BLaER1 (cell line): ENCODE measurements at regions not wholly inside any gene's neighbourhood (a gene's known extent, or its start where the extent isn't known, plus 50 kb on each side); places are given as distances from the start of the nearest gene placed in this dataset.
"Not testable (repeated sequence)": the region's sequence is repeated elsewhere in the genome, so short reads cannot be mapped to it uniquely, and the experiment has no call there.

Experiments used
- H3K27ac ChIP-seq: shearing (Covaris generic); formaldehyde crosslinking; 2 replicates; pipeline ENCODE4 v1.8.1; 2022
- H3K27me3 ChIP-seq: shearing (Covaris generic); formaldehyde crosslinking; 2 replicates; pipeline ENCODE4 v1.8.1; 2022
- H3K36me3 ChIP-seq: shearing (Covaris generic); formaldehyde crosslinking; 2 replicates; pipeline ENCODE4 v1.8.1; 2022
- H3K4me1 ChIP-seq: shearing (Covaris generic); formaldehyde crosslinking; 2 replicates; pipeline ENCODE4 v1.8.1; 2022
- H3K4me2 ChIP-seq: shearing (Covaris generic); formaldehyde crosslinking; 2 replicates; pipeline ENCODE4 v1.8.1; 2022
- H3K4me3 ChIP-seq: shearing (Covaris generic); formaldehyde crosslinking; 2 replicates; pipeline ENCODE4 v1.8.1; 2022
- H3K9ac ChIP-seq: shearing (Covaris generic); formaldehyde crosslinking; 2 replicates; pipeline ENCODE4 v1.8.1; 2022
- H3K9me3 ChIP-seq: shearing (Covaris generic); formaldehyde crosslinking; 2 replicates; pipeline ENCODE4 v1.8.1; 2022
- H4K20me1 ChIP-seq: shearing (Covaris generic); formaldehyde crosslinking; 2 replicates; pipeline ENCODE4 v1.8.1; 2022

DNA sequence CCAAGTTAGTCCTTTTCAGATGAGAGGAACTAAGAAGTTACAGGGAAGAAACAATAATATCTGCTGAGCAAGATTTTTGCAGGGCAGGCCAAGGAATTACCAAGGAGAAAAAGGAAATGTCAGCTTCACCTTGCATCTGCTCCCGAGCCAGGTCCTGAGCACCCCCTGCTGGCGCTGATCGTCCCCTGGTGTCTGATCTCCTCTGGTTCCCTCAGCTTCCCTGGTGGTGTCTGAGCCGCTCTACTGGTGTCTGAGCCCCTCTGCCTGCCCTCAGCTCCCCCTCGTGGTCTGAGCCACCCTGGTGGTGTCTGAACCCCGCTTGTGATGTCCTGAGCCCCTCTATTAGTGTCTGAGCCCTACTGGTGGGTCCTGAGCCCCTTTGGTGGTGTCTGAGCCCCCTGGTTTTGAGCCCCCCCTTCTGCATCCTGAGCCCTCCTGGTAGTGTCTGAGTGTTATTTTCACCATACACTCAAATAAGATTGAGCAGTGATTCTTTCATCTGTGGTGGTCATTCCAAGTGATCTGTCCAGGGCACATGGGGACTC, 196.6 kb upstream of the POTEB2 start:
- H3K4me2 ChIP-seq, H4K20me1 ChIP-seq, H3K4me3 ChIP-seq, H3K4me1 ChIP-seq, H3K27ac ChIP-seq, H3K9ac ChIP-seq, H3K9me3 ChIP-seq, H3K36me3 ChIP-seq, H3K27me3 ChIP-seq: not testable (repeated sequence)

DNA sequence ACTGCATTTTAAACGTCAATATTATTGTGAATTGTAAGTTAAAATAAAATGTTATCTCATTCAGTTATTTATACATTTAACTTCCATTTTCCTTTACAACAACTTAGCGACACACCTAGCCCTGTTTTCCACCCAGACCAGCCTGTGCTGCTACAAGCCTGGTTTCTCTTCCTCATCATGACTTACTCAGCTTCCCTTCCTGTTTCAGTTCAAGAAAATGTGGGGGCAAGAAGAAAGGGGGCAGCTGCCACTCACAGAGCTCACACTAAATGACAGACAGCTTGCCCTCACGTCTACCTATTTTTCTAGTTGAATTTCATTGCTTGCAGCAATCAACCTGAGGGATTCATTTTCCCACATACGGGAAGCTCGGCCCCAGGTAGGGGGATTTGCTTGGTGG, 185.8 kb upstream of the POTEB2 start:
- H3K9me3 ChIP-seq, H4K20me1 ChIP-seq, H3K9ac ChIP-seq, H3K4me2 ChIP-seq, H3K36me3 ChIP-seq, H3K27ac ChIP-seq, H3K4me1 ChIP-seq, H3K4me3 ChIP-seq, H3K27me3 ChIP-seq: not testable (repeated sequence)

DNA sequence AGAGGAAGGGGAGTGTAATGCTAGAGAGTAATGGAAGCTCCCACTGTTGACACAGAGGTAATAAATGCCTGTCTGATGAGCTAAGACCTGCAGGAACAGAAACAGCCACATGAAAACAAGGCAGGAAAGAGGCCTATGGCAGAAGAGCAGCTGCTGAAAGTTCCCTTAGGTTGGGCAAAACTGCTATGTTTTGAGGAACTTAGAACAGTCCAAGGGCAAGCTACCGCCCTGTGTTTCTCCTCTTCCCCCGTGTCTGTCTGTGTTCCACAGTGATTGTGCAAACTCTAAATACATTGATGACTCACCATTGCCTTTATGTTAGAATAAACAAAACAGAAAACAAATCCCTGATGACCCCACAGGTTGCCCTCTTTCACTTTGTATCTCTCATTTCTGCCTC, 165.6 kb upstream of the POTEB2 start:
- H3K4me2 ChIP-seq, H4K20me1 ChIP-seq, H3K4me3 ChIP-seq, H3K36me3 ChIP-seq, H3K9ac ChIP-seq, H3K9me3 ChIP-seq, H3K27me3 ChIP-seq, H3K4me1 ChIP-seq, H3K27ac ChIP-seq: not testable (repeated sequence)

DNA sequence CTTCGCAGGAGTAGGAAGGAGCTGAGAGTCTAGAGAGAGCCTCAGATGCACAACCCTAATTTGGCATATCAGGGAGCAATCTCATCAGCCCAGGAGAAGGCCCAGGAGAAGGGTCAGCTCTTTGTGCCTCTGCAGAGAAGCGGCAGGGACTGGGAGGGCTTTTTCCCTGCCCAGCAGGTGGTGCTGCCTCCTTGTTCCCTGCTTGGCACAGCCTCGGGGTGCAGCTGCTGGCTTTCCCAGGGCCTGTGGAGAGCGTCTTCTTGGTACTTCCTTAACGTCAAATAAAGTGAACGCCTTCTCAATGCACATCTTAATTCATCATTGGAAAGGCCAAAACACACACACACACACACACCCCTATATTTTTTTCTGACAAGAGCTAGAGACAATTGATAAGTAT, 162.9 kb upstream of the POTEB2 start:
- not testable (repeated sequence) for H3K4me2 ChIP-seq, H4K20me1 ChIP-seq, H3K9ac ChIP-seq, H3K4me1 ChIP-seq, H3K36me3 ChIP-seq, H3K4me3 ChIP-seq, H3K27me3 ChIP-seq, H3K9me3 ChIP-seq, H3K27ac ChIP-seq

DNA sequence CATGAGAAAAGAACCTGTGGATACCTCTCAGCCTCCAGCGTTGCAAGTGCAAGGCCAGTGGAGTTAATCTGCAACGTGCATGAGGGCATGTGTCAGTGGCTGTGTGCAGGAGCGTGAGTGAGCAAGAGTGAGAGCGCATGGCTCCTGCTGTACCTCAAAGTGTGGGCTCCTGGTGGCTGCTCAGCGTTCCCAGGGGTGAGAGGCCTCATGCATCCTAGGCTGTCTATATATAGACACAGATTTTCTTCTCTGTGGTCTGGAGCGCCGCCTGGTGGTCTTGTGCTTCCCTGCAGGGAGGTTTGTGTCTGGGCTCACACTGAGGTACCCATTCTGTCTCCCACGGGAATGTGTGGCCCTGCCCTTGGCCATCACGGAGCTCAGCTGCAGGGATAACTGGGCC, 161.8 kb upstream of the POTEB2 start:
- H3K4me1 ChIP-seq, H4K20me1 ChIP-seq, H3K36me3 ChIP-seq, H3K27ac ChIP-seq, H3K4me2 ChIP-seq, H3K27me3 ChIP-seq, H3K9ac ChIP-seq, H3K9me3 ChIP-seq, H3K4me3 ChIP-seq: not testable (repeated sequence)

DNA sequence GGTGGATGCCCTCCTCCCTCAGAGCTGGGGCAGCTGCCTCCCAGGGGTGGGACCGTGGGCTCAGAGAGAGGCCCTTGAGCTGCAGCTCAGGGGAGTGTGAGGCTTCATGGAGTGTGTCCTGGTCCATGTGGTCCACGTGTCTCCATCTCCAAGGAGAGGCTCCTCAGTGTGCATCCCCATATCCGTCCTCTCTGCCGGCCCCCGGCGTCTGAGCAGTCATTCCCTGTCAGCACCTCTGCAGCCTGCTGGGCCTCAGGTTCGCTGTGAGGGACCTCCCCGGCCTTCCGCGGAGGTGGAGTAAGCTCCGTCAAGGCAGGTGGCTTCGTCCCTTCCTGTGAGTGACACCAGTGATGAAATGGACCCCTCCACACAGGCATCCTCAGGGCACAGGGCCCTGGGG, 160.7 kb upstream of the POTEB2 start:
- H3K4me1 ChIP-seq, H3K4me2 ChIP-seq, H3K9ac ChIP-seq, H3K9me3 ChIP-seq, H3K4me3 ChIP-seq, H4K20me1 ChIP-seq, H3K36me3 ChIP-seq, H3K27ac ChIP-seq, H3K27me3 ChIP-seq: not testable (repeated sequence)

DNA sequence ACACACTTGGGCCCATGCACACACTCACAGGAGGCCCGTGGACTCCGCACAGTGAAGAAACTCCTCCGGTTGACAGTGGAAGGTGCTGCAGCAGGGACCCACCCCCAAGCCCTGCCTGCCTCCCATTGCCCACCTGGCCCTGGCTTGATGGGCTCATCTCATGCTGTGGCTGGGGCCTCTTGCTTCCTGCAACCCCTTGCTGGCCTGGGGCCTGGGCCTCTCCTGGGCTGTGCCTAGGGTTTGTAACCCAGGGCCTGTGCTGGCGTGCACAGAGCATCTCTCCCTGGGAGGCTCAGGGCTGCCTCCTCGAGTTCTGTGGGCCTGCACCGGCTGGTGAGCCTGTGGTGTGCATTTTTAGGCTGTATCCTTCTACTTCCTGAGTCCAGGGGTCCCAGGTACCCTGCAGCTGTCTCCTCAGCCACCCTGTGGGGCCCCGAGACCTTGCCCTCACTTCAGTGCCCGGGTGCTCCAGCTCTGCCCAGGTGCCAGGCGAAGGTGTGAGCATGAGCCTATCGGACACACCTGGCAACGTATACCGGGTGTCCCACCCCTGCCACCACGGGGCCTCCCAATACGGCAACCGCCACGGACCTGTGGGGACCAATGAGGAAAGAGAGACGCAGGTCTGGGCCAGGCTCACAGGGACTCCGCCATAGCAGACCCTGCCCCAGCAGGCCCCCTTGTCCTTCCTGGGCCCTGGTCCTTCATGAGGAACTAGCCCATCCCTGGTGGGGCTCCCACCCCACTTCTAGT, 158.3 kb upstream of the POTEB2 start:
- H4K20me1 ChIP-seq, H3K27ac ChIP-seq, H3K4me2 ChIP-seq, H3K4me3 ChIP-seq, H3K4me1 ChIP-seq, H3K27me3 ChIP-seq, H3K36me3 ChIP-seq, H3K9ac ChIP-seq, H3K9me3 ChIP-seq: not testable (repeated sequence)

DNA sequence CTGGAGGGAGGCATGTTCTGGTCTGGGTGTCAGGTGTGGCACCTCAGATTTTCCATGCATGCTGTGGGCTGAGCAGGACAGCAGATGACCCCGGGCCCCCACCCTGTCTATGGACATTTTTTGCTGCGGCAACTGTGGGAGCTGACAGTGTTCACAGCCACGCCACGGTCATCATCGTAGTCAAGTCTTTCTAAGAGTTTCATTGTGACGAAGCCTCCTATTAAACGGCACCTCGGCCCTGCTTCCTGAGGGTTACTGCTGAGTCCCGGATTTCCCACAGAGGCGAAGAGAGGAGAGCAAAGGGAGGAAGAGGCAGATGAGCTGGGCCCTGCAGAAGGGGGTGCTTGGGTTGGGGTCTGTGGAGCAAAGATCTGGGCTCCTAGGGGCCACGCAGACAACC, 152.1 kb upstream of the POTEB2 start:
- H3K4me1 ChIP-seq, H3K9me3 ChIP-seq, H4K20me1 ChIP-seq, H3K4me3 ChIP-seq, H3K36me3 ChIP-seq, H3K27me3 ChIP-seq, H3K9ac ChIP-seq, H3K4me2 ChIP-seq, H3K27ac ChIP-seq: not testable (repeated sequence)

DNA sequence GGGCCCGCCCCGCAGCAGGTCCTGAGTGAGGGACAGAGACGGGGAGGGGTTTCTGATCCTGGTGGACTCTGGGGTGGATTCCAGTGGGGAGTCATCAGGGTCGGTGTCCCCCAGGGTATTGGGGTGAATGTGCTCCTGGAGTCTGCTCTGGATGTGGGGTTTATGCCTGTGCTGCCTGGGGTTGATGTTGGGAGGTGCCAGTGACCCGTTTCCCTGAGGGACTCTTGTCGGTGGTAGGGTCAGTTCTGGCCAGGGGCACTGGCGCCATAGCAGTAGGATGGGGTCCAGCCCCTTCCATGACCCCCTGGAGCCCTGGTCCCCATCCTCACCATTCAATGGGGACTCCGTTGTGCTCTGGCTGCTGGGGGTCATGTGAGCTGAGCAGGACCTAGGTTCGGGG, 151.2 kb upstream of the POTEB2 start:
- not testable (repeated sequence) for H3K4me1 ChIP-seq, H3K4me2 ChIP-seq

DNA sequence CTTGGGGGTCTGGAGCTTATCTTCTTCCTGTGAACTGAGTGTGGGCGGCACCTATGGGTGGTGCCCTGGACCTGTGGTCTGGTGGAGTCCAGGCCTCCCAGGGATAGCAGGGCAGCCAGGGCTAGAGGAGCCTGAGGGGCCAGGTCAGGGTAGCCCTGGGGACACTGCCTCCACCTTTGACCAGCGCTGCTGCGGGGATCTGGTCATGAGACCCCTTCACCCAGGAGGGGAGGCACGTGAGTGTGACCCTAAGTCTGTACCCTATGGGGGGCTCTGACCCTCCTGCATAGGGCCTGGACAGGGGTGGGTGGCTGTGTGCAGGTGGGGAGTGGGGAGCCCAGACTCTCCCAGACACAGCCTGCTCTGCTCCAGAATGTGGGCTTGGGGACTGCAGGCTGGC, 150.5 kb upstream of the POTEB2 start:
- H3K9me3 ChIP-seq, H3K4me2 ChIP-seq, H3K4me1 ChIP-seq, H3K36me3 ChIP-seq, H4K20me1 ChIP-seq, H3K9ac ChIP-seq, H3K4me3 ChIP-seq, H3K27me3 ChIP-seq, H3K27ac ChIP-seq: not testable (repeated sequence)

More for the DNA sequence above, 151.2 kb upstream of the POTEB2 start:
- not testable (repeated sequence) for H3K4me3 ChIP-seq, H3K36me3 ChIP-seq, H4K20me1 ChIP-seq, H3K27me3 ChIP-seq, H3K9ac ChIP-seq, H3K27ac ChIP-seq, H3K9me3 ChIP-seq

DNA sequence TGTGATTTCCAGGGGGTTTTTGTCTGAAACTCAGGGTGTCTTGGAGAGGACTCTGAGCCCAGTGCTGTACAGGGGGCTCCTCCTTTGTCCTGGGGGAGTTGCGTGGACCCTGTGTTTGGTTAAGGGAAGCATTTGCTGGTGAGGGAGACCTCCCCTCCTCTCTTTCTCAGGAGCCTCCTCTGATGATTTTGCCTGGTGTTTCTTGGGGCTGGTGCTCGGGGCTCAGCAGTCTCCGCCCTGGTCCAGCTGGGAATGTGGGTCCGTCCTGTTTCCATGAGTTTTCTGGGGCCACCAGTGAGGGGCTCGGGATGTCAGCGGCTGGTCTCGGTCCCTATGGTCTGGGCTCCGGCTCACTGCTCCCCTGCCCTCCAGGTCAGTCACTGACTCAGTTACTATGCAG, 149.1 kb upstream of the POTEB2 start:
- not testable (repeated sequence) for H3K4me3 ChIP-seq

DNA sequence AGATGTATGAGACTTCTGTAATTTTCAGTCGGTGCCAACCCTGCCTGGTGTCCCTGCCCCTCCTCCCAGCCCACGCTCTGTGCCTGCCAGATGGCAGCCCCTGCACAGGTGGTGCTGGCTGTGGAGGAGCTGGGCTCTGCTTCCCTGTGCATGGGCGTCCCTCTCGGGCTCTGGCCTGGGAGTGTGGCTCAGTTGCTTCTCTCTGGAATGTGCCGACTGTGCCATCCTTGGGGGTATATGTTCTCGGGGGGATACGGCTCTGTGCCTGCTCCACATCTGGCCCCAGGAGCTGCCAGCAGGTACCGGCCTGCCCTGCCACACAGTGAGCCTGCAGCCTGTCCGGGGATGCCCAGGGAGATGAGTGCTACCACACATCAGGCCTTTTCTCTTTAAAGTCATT, 147.2 kb upstream of the POTEB2 start:
- not testable (repeated sequence) for H3K27ac ChIP-seq, H3K27me3 ChIP-seq, H3K36me3 ChIP-seq, H3K4me1 ChIP-seq, H3K9me3 ChIP-seq, H4K20me1 ChIP-seq, H3K9ac ChIP-seq, H3K4me2 ChIP-seq, H3K4me3 ChIP-seq

More for the DNA sequence above, 149.1 kb upstream of the POTEB2 start:
- H3K27ac ChIP-seq, H4K20me1 ChIP-seq, H3K4me2 ChIP-seq, H3K9ac ChIP-seq, H3K9me3 ChIP-seq, H3K4me1 ChIP-seq, H3K36me3 ChIP-seq, H3K27me3 ChIP-seq: not testable (repeated sequence)

DNA sequence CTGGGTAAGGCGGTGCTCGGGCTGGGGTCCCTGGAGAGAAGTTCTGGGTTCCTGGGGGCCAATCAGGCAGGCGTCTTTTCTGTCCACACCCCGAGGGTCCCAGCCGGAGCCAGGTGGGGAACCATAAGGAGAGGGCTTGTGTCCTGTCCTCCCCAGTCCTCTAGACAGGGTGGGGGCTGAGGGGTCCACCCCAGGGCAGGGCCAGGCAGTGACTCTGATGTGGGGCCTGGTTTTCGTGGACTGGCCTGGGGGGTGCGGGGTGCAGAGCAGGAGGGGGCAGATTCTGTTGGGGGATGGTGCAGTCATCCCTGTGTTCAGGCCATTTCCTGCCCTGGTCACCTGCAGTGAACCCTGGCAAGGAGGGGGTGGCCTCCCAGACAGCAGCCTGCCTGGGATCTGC, 143.5 kb upstream of the POTEB2 start:
- H4K20me1 ChIP-seq, H3K4me3 ChIP-seq, H3K27me3 ChIP-seq, H3K9ac ChIP-seq, H3K9me3 ChIP-seq, H3K36me3 ChIP-seq, H3K4me1 ChIP-seq: not testable (repeated sequence)
- H3K27ac ChIP-seq: peak overlapping the region; percentile 63; the same call in 1 of the 2 replicates
- peak overlapping the region; percentile 55; the same call in 1 of the 2 replicates for H3K4me2 ChIP-seq

DNA sequence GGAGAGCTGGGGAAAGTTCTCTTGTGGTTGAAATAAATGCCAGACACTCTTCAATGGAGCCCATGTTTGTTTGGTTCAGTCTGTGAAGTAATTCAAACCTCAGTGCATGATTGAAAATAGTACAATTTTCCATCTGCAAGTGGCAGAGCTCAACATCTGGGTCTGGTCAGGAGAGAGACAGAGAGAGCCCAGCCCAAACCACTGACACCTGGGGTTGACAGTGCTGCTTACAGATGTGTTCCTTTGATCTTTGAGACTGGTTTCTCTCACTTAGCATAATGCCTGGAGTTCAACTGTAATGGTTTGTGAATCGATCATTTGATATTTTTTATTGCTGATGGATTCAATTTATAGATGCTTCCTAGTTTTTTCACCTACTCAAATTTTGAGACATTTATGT, 137.3 kb upstream of the POTEB2 start:
- not testable (repeated sequence) for H3K4me2 ChIP-seq, H3K36me3 ChIP-seq, H3K4me3 ChIP-seq, H3K9me3 ChIP-seq, H3K27me3 ChIP-seq, H3K27ac ChIP-seq, H4K20me1 ChIP-seq, H3K9ac ChIP-seq
- H3K4me1 ChIP-seq: peaks cover 19% of the 10 kb centered on the region

DNA sequence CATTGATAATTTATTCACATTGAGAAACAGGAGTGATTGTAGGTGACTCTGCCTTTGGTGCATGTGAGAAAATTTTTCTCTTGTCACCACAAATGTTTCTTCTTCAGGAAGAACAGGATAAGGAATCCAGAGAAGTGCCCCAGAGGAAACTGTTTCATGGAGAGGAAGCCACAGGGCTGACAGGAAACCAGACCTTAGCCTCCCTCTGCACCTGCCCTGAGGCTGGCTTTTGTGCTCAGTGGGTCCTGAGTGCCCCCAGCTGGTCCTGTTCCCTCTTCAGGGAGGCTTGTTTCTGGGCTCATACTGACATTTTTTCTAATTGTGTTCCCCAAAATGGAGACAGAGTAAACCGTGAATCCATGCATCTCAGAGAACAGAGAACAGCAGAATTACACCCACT, 135.8 kb upstream of the POTEB2 start:
- 0 out of 2 replicates have a peak overlapping the region, but pooled peaks have one; percentile 22 for H3K27ac ChIP-seq
- H3K4me3 ChIP-seq, H3K36me3 ChIP-seq, H3K27me3 ChIP-seq, H3K9ac ChIP-seq, H3K9me3 ChIP-seq, H4K20me1 ChIP-seq: not testable (repeated sequence)
- H3K4me2 ChIP-seq: peak overlapping the region; percentile 50
- peaks cover 19% of the 10 kb centered on the region for H3K4me1 ChIP-seq
